GM12864 (cell line): ENCODE measurements at regions not wholly inside any gene's neighbourhood (a gene's known extent, or its start where the extent isn't known, plus 50 kb on each side); places are given as distances from the start of the nearest gene placed in this dataset.
"Not testable (repeated sequence)": the region's sequence is repeated elsewhere in the genome, so short reads cannot be mapped to it uniquely, and the experiment has no call there.

Source experiments
- DNase-seq: peaks from one replicate; pipeline ENCODE4 v3.0.0-alpha.2; 2011; ENCODE audit warnings: low read depth
- H3K4me3 ChIP-seq: 2 replicates; pipeline ENCODE4 v1.5.1; 2011; ENCODE audit warnings: mild to moderate bottlenecking, low read depth, low read length, control low read depth
- TF ChIP-seq, protein P1 (sequence below): IDR thresholded peaks from 2 replicates; pipeline ENCODE4 v1.5.1; 2011; ENCODE audit warnings: low read depth, mild to moderate bottlenecking, moderate library complexity, low read length, control low read depth, inconsistent platforms; ENCODE audit errors: missing control alignments

DNA sequence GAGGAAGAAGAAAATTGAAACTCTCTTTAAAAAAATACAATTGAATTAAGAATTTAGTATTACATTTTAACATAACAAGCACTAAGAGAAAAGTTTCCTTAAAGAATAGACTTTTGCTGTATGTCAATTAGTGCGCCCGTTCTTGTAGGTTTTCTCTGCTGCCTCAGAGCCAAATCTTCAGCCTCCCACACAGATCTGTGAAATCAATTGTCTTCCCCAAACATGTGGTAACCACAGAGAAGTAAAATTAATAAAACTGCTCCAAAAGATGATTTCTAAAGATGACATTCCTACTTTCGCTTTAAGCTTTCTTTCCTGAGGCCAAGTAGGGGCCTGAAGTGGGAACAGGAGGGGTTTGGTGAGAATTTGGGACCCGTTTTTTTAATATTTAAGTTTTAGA lies 113.2 kb upstream of the ADO start:
- DNase-seq: no peak
- no peak overlapping the region for H3K4me3 ChIP-seq
- TF ChIP-seq, protein P1, sequence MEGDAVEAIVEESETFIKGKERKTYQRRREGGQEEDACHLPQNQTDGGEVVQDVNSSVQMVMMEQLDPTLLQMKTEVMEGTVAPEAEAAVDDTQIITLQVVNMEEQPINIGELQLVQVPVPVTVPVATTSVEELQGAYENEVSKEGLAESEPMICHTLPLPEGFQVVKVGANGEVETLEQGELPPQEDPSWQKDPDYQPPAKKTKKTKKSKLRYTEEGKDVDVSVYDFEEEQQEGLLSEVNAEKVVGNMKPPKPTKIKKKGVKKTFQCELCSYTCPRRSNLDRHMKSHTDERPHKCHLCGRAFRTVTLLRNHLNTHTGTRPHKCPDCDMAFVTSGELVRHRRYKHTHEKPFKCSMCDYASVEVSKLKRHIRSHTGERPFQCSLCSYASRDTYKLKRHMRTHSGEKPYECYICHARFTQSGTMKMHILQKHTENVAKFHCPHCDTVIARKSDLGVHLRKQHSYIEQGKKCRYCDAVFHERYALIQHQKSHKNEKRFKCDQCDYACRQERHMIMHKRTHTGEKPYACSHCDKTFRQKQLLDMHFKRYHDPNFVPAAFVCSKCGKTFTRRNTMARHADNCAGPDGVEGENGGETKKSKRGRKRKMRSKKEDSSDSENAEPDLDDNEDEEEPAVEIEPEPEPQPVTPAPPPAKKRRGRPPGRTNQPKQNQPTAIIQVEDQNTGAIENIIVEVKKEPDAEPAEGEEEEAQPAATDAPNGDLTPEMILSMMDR: no peak

DNA sequence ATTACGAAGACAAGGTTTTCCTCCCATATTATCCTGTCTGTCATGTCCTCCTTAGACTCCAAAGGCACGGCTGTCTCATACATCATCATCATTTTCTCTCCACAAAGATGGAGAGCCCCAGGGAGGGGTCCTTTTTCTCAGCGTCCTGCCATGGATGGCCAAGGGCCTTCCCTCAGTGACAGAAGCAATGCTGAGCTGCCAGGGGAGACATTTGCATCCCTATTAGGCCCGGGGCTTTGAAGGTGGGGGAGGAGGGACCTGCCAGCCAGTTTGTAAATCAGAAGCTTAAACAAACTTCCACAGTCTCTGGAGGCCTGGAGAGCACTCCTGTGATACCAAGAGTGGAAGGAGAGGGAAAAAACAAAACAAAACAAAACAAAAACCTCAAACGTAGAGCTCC lies 112.4 kb upstream of the ADO start:
- no peak for DNase-seq
- no peak overlapping the region for H3K4me3 ChIP-seq
- TF ChIP-seq, protein P1: no peak

DNA sequence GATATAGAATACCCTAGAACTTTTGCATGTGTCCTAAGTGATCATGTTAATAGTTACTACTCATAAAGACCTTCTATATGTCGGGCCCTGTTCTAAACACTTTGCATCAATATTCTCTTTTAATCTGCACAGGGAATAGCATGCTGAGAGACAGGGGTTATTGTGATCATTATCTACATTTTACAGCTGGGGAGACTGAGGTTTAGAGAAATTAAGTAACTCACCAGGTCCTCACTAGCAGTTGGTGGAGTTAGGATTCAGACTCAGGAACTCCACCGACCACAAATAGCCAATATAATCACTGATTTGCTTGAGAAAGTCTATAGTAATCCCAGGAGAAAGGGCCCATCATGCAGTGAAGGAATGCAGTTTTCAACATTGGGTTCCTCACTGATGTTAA lies 111.2 kb upstream of the ADO start:
- H3K4me3 ChIP-seq: no peak overlapping the region
- DNase-seq: no peak
- TF ChIP-seq, protein P1: no peak

DNA sequence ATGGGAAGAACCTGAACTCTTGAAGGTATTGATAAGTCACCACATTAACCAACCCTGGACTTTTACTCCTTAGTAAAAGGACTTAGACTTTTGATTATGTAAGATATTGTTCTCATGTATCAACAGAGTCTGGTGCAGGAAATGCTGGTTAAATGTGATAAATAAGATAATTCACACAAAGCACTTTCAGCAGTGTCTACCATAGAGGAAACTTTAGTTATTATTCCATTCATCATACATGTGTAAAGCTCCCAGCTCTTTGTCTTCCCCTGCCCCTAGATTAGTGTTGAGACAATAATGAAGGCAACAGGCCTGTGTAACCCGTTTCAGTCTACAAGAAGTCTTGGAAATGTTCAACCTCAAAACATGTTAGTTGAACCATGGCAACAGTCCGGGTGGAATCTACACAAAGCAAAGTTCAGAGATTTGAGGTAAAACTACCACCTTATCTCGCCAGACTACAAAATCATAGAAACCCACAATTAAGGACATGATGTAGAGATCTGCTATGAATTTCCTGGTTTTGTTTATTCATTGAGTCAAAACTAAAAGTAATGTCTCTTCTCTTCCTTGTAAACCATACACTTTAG lies 109.9 kb upstream of the ADO start:
- no peak for DNase-seq
- TF ChIP-seq, protein P1: no peak
- no peak overlapping the region for H3K4me3 ChIP-seq

DNA sequence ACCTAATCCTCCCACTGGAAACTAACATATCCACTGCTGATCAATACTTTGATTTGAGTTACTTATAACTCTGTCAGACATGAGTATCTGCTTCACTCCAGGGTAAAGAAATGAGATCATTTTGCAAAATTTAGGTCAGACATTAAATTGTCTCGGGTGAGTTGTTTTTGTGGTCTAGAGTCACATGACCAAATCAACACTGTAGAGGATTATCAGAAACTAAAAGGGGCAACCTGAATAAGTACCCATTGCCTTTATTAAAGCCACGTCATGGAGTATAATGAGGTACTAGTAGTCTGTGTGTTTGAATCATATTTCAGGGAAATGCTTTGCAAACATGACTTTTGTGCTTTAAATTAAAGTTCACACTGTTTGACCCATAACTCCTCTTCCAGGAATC lies 107.7 kb upstream of the ADO start:
- H3K4me3 ChIP-seq: no peak overlapping the region
- TF ChIP-seq, protein P1: no peak
- no peak for DNase-seq

DNA sequence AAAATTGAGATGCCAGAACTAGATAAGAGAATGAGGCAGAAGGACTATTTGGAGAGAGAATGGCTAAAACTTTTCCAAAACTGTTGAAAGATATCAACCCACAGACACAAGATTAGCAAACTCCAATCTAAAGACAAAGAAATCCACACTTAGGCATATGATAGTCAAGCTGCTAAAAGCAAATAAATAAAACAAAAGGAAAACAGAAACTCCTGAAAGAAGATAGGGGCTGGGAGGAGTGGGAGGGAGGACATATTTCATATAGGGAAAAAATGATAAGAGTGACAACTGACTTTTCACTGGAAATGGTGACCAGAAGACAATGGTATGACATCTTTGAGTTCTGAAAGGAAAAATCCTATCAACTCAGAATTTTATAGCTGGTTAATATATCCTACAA lies 105.4 kb upstream of the ADO start:
- TF ChIP-seq, protein P1: no peak
- no peak overlapping the region for H3K4me3 ChIP-seq
- no peak for DNase-seq

DNA sequence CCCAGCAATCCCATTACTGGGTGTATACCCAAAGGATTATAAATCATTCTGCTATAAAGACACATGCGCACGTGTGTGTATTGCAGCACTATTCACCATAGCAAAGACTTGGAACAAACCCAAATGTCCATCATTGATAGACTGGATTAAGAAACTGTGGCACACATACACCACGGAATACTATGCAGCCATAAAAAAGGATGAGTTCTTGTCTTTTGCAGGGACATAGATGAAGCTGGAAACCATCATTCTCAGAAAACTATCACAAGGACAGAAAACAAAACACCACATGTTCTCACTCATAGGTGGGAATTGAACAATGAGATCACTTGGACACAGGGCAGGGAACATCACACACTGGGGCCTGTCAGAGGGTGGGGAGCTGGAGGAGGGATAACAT lies 100.4 kb upstream of the ADO start:
- H3K4me3 ChIP-seq, DNase-seq: not testable (repeated sequence)
